HEK293 (cell line): ENCODE measurements at regions not wholly inside any gene's neighbourhood (a gene's known extent, or its start where the extent isn't known, plus 50 kb on each side); places are given as distances from the start of the nearest gene placed in this dataset.

Source experiments
- CTCF ChIA-PET: fragments of 350-600 bp; formaldehyde crosslinking; extraction: SDS; loops from one replicate; lab custom pipeline; 2021; ENCODE audit warnings: antibody characterized with exemption; lab: Yijun Ruan, JAX
- POLR2A ChIA-PET: fragments of 300-600 bp; formaldehyde crosslinking; extraction: SDS; loops from one replicate; lab custom pipeline; 2020; ENCODE audit warnings: antibody characterized with exemption, inconsistent platforms; lab: Yijun Ruan, JAX
- H3K27ac ChIP-seq: fragments of 200-500 bp; sonication (Bioruptor generic); 2 replicates; pipeline ENCODE4 v1.5.1; 2014; ENCODE audit warnings: low read depth, low read length, control low read depth, inconsistent platforms; ENCODE audit errors: extremely low read depth
- H3K36me3 ChIP-seq, 2 experiments: fragments of 200-500 bp in 1 of 2; sonication (Bioruptor generic) in 1 of 2; 1 replicate in 1 of 2; 2 replicates in 1 of 2; pipeline ENCODE4 v1.5.1; 2014 to 2017; ENCODE audit warnings: inconsistent platforms in 2 of 2, low read length in 2 of 2; ENCODE audit not compliant: control insufficient read depth in 2 of 2, insufficient read depth in 1 of 2
- H3K4me1 ChIP-seq: fragments of 200-500 bp; sonication (Bioruptor generic); 2 replicates; pipeline ENCODE4 v1.5.1; 2014; ENCODE audit warnings: mild to moderate bottlenecking, low read length, inconsistent platforms; ENCODE audit not compliant: control insufficient read depth, insufficient read depth
- H3K4me3 ChIP-seq: 2 replicates; pipeline ENCODE4 v1.5.1; 2011; ENCODE audit warnings: low read depth, mild to moderate bottlenecking, control low read depth, low read length, moderate library complexity
- H3K9me3 ChIP-seq: fragments of 200-500 bp; sonication (Bioruptor generic); 2 replicates; pipeline ENCODE4 v1.5.1; 2014; ENCODE audit warnings: low read depth, low read length, inconsistent platforms; ENCODE audit not compliant: control insufficient read depth, insufficient read depth
- FEZF1 ChIP-seq: fragments of 450-650 bp; formaldehyde crosslinking; IDR thresholded peaks from 2 replicates; pipeline ENCODE4 v1.5.1; 2016; ENCODE audit warnings: missing biosample characterization, missing genetic modification characterization
- GLIS1 ChIP-seq: fragments of 450-650 bp; formaldehyde crosslinking; IDR thresholded peaks from 2 replicates; pipeline ENCODE4 v1.5.1; 2016; ENCODE audit warnings: missing biosample characterization, missing genetic modification characterization
- GLIS2 ChIP-seq: fragments of 450-650 bp; formaldehyde crosslinking; IDR thresholded peaks from 2 replicates; pipeline ENCODE4 v1.5.1; 2016; ENCODE audit warnings: missing biosample characterization, missing genetic modification characterization
- KLF1 ChIP-seq: fragments of 450-650 bp; formaldehyde crosslinking; IDR thresholded peaks from 2 replicates; pipeline ENCODE4 v1.5.1; 2016; ENCODE audit warnings: missing biosample characterization, missing genetic modification characterization
- KLF16 ChIP-seq: fragments of 450-650 bp; formaldehyde crosslinking; IDR thresholded peaks from 2 replicates; pipeline ENCODE4 v1.5.1; 2017; ENCODE audit warnings: missing biosample characterization, missing genetic modification characterization
- KLF9 ChIP-seq: fragments of 450-650 bp; formaldehyde crosslinking; IDR thresholded peaks from 2 replicates; pipeline ENCODE4 v1.5.1; 2016; ENCODE audit warnings: missing biosample characterization, missing genetic modification characterization, low read depth
- PRDM2 ChIP-seq: fragments of 450-650 bp; formaldehyde crosslinking; IDR thresholded peaks from 2 replicates; pipeline ENCODE4 v1.5.1; 2016; ENCODE audit warnings: missing biosample characterization, missing genetic modification characterization, borderline replicate concordance
- PRDM6 ChIP-seq: fragments of 450-650 bp; formaldehyde crosslinking; IDR thresholded peaks from 2 replicates; pipeline ENCODE4 v1.5.1; 2017; ENCODE audit warnings: missing biosample characterization, missing genetic modification characterization
- ZBTB20 ChIP-seq: fragments of 450-650 bp; formaldehyde crosslinking; IDR thresholded peaks from 2 replicates; pipeline ENCODE4 v1.5.1; 2016; ENCODE audit warnings: missing biosample characterization, missing genetic modification characterization
- ZFHX2 ChIP-seq: fragments of 450-650 bp; formaldehyde crosslinking; conservative IDR thresholded peaks from 2 replicates; pipeline ENCODE4 v1.5.1; 2016; ENCODE audit warnings: missing biosample characterization, missing genetic modification characterization
- ZNF146 ChIP-seq: fragments of 450-650 bp; formaldehyde crosslinking; IDR thresholded peaks from 2 replicates; pipeline ENCODE4 v1.5.1; 2016; ENCODE audit warnings: missing biosample characterization, missing genetic modification characterization
- ZNF221 ChIP-seq: fragments of 450-650 bp; formaldehyde crosslinking; IDR thresholded peaks from 2 replicates; pipeline ENCODE4 v1.5.1; 2017; ENCODE audit warnings: missing biosample characterization, missing genetic modification characterization, borderline replicate concordance
- ZNF266 ChIP-seq: fragments of 450-650 bp; formaldehyde crosslinking; IDR thresholded peaks from 2 replicates; pipeline ENCODE4 v1.5.1; 2016; ENCODE audit warnings: missing biosample characterization, missing genetic modification characterization, low read depth
- ZNF274 ChIP-seq, 2 experiments: fragments of 200-500 bp in 1 of 2; fragments of 450-650 bp in 1 of 2; sonication (Bioruptor generic) in 1 of 2; formaldehyde crosslinking in 1 of 2; IDR thresholded peaks; 2 replicates each; pipeline versions ENCODE4 v1.5.1 to v1.6.1; 2014 to 2016; ENCODE audit warnings: borderline replicate concordance in 1 of 2, inconsistent platforms in 1 of 2, low read length in 1 of 2, missing biosample characterization in 1 of 2, missing genetic modification characterization in 1 of 2
- ZNF324 ChIP-seq: fragments of 450-650 bp; formaldehyde crosslinking; IDR thresholded peaks from 2 replicates; pipeline ENCODE4 v1.5.1; 2016; ENCODE audit warnings: missing biosample characterization, missing genetic modification characterization
- ZNF404 ChIP-seq: fragments of 450-650 bp; formaldehyde crosslinking; IDR thresholded peaks from 2 replicates; pipeline ENCODE4 v1.5.1; 2017; ENCODE audit warnings: missing biosample characterization, missing genetic modification characterization
- ZNF416 ChIP-seq: fragments of 450-650 bp; formaldehyde crosslinking; IDR thresholded peaks from 2 replicates; pipeline ENCODE4 v1.5.1; 2016; ENCODE audit warnings: missing biosample characterization, missing genetic modification characterization
- ZNF449 ChIP-seq: fragments of 450-650 bp; formaldehyde crosslinking; IDR thresholded peaks from 2 replicates; pipeline ENCODE4 v1.5.1; 2017; ENCODE audit warnings: missing biosample characterization, mild to moderate bottlenecking, missing genetic modification characterization, moderate library complexity
- ZNF513 ChIP-seq: fragments of 450-650 bp; IDR thresholded peaks from 2 replicates; pipeline ENCODE4 v1.5.1; 2018; ENCODE audit warnings: missing biosample characterization, missing genetic modification characterization
- ZNF560 ChIP-seq: fragments of 450-650 bp; formaldehyde crosslinking; IDR thresholded peaks from 2 replicates; pipeline ENCODE4 v1.5.1; 2017; ENCODE audit warnings: missing biosample characterization, missing genetic modification characterization, borderline replicate concordance
- ZNF629 ChIP-seq: fragments of 450-650 bp; formaldehyde crosslinking; IDR thresholded peaks from 2 replicates; pipeline ENCODE4 v1.5.1; 2017; ENCODE audit warnings: missing biosample characterization, missing genetic modification characterization
- ZNF658 ChIP-seq: fragments of 450-650 bp; formaldehyde crosslinking; IDR thresholded peaks from 2 replicates; pipeline ENCODE4; 2016; ENCODE audit warnings: missing biosample characterization, missing genetic modification characterization
- ZNF830 ChIP-seq: fragments of 450-650 bp; IDR thresholded peaks from 2 replicates; pipeline ENCODE4 v1.5.0; 2018; ENCODE audit warnings: missing biosample characterization, missing genetic modification characterization, low read depth, mild to moderate bottlenecking, moderate library complexity

GRCh38 chr1:168923521-168924136, 182.9 kb upstream of the ATP1B1 start (continued):
- TF ChIP-seq ZNF266 (tag by site-specific recombination) (no peak), PRDM6 (tag by site-specific recombination) (no peak), ZNF221 (tag by site-specific recombination) (no peak), ZNF449 (tag by site-specific recombination) (no peak), ZNF324 (tag by site-specific recombination) (no peak)

GRCh38 chr1:168924976-168925375, 181.5 kb upstream of the ATP1B1 start:
- Histone ChIP-seq H3K27ac (no peak overlapping the region), H3K4me1 (no peaks in the 10 kb centered on the region), H3K4me3 (no peak overlapping the region), H3K36me3 (no peaks in the 10 kb centered on the region), H3K9me3 (no peaks in the 10 kb centered on the region)
- ChIA-PET POLR2A (no interaction called here), CTCF (interaction anchor here (0.7 kb wide), 1 partner anchor 309 kb away, joined by 3 read pairs; no protein-coding TSS in a partner anchor)
- no peak for TF ChIP-seq ZNF658 (tag by site-specific recombination)
- TF ChIP-seq ZNF629 (tag by site-specific recombination), result no peak
- TF ChIP-seq ZNF146 (tag by site-specific recombination), result no peak
- no peak for TF ChIP-seq ZNF416
- TF ChIP-seq KLF1 (tag by site-specific recombination), result no peak

GRCh38 chr1:168926236-168926635, 180.3 kb upstream of the ATP1B1 start:
- H3K4me1 ChIP-seq, result no peaks in the 10 kb centered on the region
- POLR2A ChIA-PET, result no interaction called here
- H3K4me3 ChIP-seq, result no peak overlapping the region
- no peaks in the 10 kb centered on the region for H3K9me3 ChIP-seq
- CTCF ChIA-PET, result no interaction called here
- H3K36me3 ChIP-seq, result no peaks in the 10 kb centered on the region
- no peak overlapping the region for H3K27ac ChIP-seq
- TF ChIP-seq ZNF830 (tag by site-specific recombination), result no peak
- TF ChIP-seq ZNF513 (tag by site-specific recombination), result no peak
- no peak for TF ChIP-seq GLIS2 (tag by site-specific recombination)
- TF ChIP-seq ZNF274 (IDR thresholded peaks at IDR 0.05; ENCODE audit: low read length), result no peak
- no peak for TF ChIP-seq ZNF274 (tag by site-specific recombination; IDR thresholded peaks at IDR 0.05; ENCODE audit: borderline replicate concordance)
- TF ChIP-seq GLIS1 (tag by site-specific recombination), result no peak
- no peak for TF ChIP-seq ZNF560
- TF ChIP-seq ZNF266 (tag by site-specific recombination), result no peak
- TF ChIP-seq PRDM2 (tag by site-specific recombination), result no peak
- no peak for TF ChIP-seq KLF16
- peak; percentile 58 for TF ChIP-seq ZBTB20 (tag by site-specific recombination)
- no peak for TF ChIP-seq ZNF404 (tag by site-specific recombination)
- peak; percentile 32; the same call in 1 of the 2 replicates for TF ChIP-seq FEZF1 (tag by site-specific recombination)
- TF ChIP-seq KLF9 (tag by site-specific recombination), result no peak
- no peak for TF ChIP-seq ZFHX2 (tag by site-specific recombination)
